ENCODE measurements at regions not wholly inside any gene's neighbourhood (a gene's known extent, or its start where the extent isn't known, plus 50 kb on each side); places are given as distances from the start of the nearest gene placed in this dataset.

- no peak for TF ChIP-seq CTCF (conservative IDR thresholded peaks at IDR 0.05; ENCODE audit: low read length)
- TF ChIP-seq EZH2phosphoT487 (IDR thresholded peaks at IDR 0.05; ENCODE audit: borderline replicate concordance, low read depth, low read length) = no peak
Measured at GRCh38 chr3:110470310-110470709, 601.3 kb upstream of the NECTIN3 start.
